ENCODE measurements at regions not wholly inside any gene's neighbourhood (a gene's known extent, or its start where the extent isn't known, plus 50 kb on each side); places are given as distances from the start of the nearest gene placed in this dataset.

GRCh38 chr1:87728169-87728568 lies 399.5 kb downstream of the LMO4 start:
- Histone ChIP-seq H3K27me3 (no peaks in the 10 kb centered on the region), H3K4me3 (no peak overlapping the region), H3K36me3 (no peaks in the 10 kb centered on the region), H3K9me3 (no peaks in the 10 kb centered on the region), H3K4me1 (no peaks in the 10 kb centered on the region), H3K27ac (no peak overlapping the region)
- no peak for DNase-seq
- TF ChIP-seq CTCF (IDR thresholded peaks at IDR 0.05) (no peak), EP300 (IDR thresholded peaks at IDR 0.05; ENCODE audit: low read depth) (no peak), POLR2A (IDR thresholded peaks at IDR 0.05) (no peak), POLR2AphosphoS5 (IDR thresholded peaks at IDR 0.05) (no peak)
- in situ Hi-C loops (cut with MboI; ENCODE audit: low pct_ligation_motif_present in 1 of 4, low pct_unique_long_range_greater_than_20kb in 1 of 4, low sequenced_read_pairs in 3 of 4), result no loop called here
- WGBS, 2 donors (ENCODE audit: low coverage in 1 of 2), result 80 to 95% methylated on average over 1 of the region's 1 CpG
- intact Hi-C loops (cut with DNase I; ENCODE audit: low total_unique reads), result no loop called here

- in situ Hi-C loops (cut with MboI; ENCODE audit: low pct_ligation_motif_present in 1 of 4, low pct_unique_long_range_greater_than_20kb in 1 of 4, low sequenced_read_pairs in 3 of 4) (no loop called here), intact Hi-C loops (cut with DNase I; ENCODE audit: low total_unique reads) (no loop called here)
- TF ChIP-seq CTCF (IDR thresholded peaks at IDR 0.05) (no peak), POLR2AphosphoS5 (IDR thresholded peaks at IDR 0.05) (no peak)
- no peaks in the 10 kb centered on the region for H3K9me3 ChIP-seq
- no peaks in the 10 kb centered on the region for H3K36me3 ChIP-seq
- no peaks in the 10 kb centered on the region for H3K4me1 ChIP-seq
- no peak for DNase-seq
- no peaks in the 10 kb centered on the region for H3K27me3 ChIP-seq
- WGBS, 2 donors (ENCODE audit: low coverage in 1 of 2), result 64 to 79% methylated on average over 4 to 9 of the region's 9 CpGs
- H3K4me3 ChIP-seq, result no peak overlapping the region
- no peak overlapping the region for H3K27ac ChIP-seq
Measured at GRCh38 chr1:87730274-87731216, 401.9 kb downstream of the LMO4 start.

- Histone ChIP-seq H3K4me3 (no peak overlapping the region), H3K9me3 (no peaks in the 10 kb centered on the region), H3K27ac (no peak overlapping the region), H3K27me3 (no peaks in the 10 kb centered on the region), H3K4me1 (no peaks in the 10 kb centered on the region), H3K36me3 (no peaks in the 10 kb centered on the region)
- intact Hi-C loops (cut with DNase I; ENCODE audit: low total_unique reads), result no loop called here
- no peak for DNase-seq
- TF ChIP-seq CTCF (IDR thresholded peaks at IDR 0.05) (no peak), POLR2AphosphoS5 (IDR thresholded peaks at IDR 0.05) (no peak), EP300 (IDR thresholded peaks at IDR 0.05; ENCODE audit: low read depth) (no peak), POLR2A (IDR thresholded peaks at IDR 0.05) (no peak)
- in situ Hi-C loops (cut with MboI; ENCODE audit: low pct_ligation_motif_present in 1 of 4, low pct_unique_long_range_greater_than_20kb in 1 of 4, low sequenced_read_pairs in 3 of 4), result no loop called here
Measured at GRCh38 chr1:87733386-87733785, 404.7 kb downstream of the LMO4 start.

GRCh38 chr1:87735750-87736149 lies 407.1 kb downstream of the LMO4 start:
- Histone ChIP-seq H3K27me3 (no peaks in the 10 kb centered on the region), H3K4me1 (no peaks in the 10 kb centered on the region), H3K36me3 (no peaks in the 10 kb centered on the region), H3K27ac (no peak overlapping the region), H3K9me3 (no peaks in the 10 kb centered on the region), H3K4me3 (no peak overlapping the region)
- intact Hi-C loops (cut with DNase I; ENCODE audit: low total_unique reads), result no loop called here
- TF ChIP-seq EP300 (IDR thresholded peaks at IDR 0.05; ENCODE audit: low read depth), result no peak
- TF ChIP-seq POLR2AphosphoS5 (IDR thresholded peaks at IDR 0.05), result no peak
- TF ChIP-seq CTCF (IDR thresholded peaks at IDR 0.05), result no peak
- TF ChIP-seq POLR2A (IDR thresholded peaks at IDR 0.05), result no peak
- in situ Hi-C loops (cut with MboI; ENCODE audit: low pct_ligation_motif_present in 1 of 4, low pct_unique_long_range_greater_than_20kb in 1 of 4, low sequenced_read_pairs in 3 of 4), result no loop called here
- 87% methylated on average over 1 of the region's 1 CpG; no CpG with 5 or more reads in 1 of the 2 donors for WGBS, 2 donors (ENCODE audit: low coverage in 1 of 2)
- DNase-seq, result no peak
